Naive B cell (primary cell): ENCODE measurements at regions not wholly inside any gene's neighbourhood (a gene's known extent, or its start where the extent isn't known, plus 50 kb on each side); places are given as distances from the start of the nearest gene placed in this dataset.
"Not testable (repeated sequence)": the region's sequence is repeated elsewhere in the genome, so short reads cannot be mapped to it uniquely, and the experiment has no call there.

ENCODE experiments used
- ATAC-seq, 2 donors: fragments of 150-1000 bp; cut with Tn5 transposase; 2 replicates each; pipeline ENCODE4 v1.10.0; 2021; ENCODE audit warnings: low read depth in 2 of 2, mild to moderate bottlenecking in 2 of 2, moderate library complexity in 2 of 2
- DNase-seq: peaks from one replicate; pipeline ENCODE4 v3.0.0; 2022
- H3K27ac Mint-ChIP-seq, 6 donors: one replicate each; pipeline ENCODE4 v1.8.0; 2020 to 2022; ENCODE audit warnings: mild to moderate bottlenecking in 6 of 6, mixed read lengths in 6 of 6, moderate library complexity in 5 of 6, inconsistent platforms in 2 of 6
- H3K27me3 Mint-ChIP-seq, 3 donors: one replicate each; pipeline ENCODE4 v1.8.0; 2021 to 2022; ENCODE audit warnings: mixed read lengths in 3 of 3, mild to moderate bottlenecking in 1 of 3
- H3K36me3 Mint-ChIP-seq, 2 donors: one replicate each; pipeline ENCODE4 v1.8.0; 2020 to 2022; ENCODE audit warnings: mixed read lengths in 2 of 2, inconsistent platforms in 1 of 2, mild to moderate bottlenecking in 1 of 2
- H3K4me1 Mint-ChIP-seq, 3 donors: one replicate each; pipeline ENCODE4 v1.8.0; 2020 to 2022; ENCODE audit warnings: mixed read lengths in 3 of 3, inconsistent platforms in 1 of 3, mild to moderate bottlenecking in 1 of 3, moderate library complexity in 1 of 3
- H3K4me3 Mint-ChIP-seq, 8 donors: one replicate each; pipeline ENCODE4 v1.8.0; 2020 to 2022; ENCODE audit warnings: mild to moderate bottlenecking in 8 of 8, mixed read lengths in 8 of 8, moderate library complexity in 8 of 8, inconsistent platforms in 2 of 8
- H3K9me3 Mint-ChIP-seq, 7 donors: one replicate each; pipeline ENCODE4 v1.8.0; 2020 to 2022; ENCODE audit warnings: mixed read lengths in 7 of 7, mild to moderate bottlenecking in 5 of 7, inconsistent platforms in 2 of 7, moderate library complexity in 1 of 7

GRCh38 chr1:234861761-234862160, 251.8 kb upstream of the IRF2BP2 start:
- Mint-ChIP-seq H3K27ac (peak overlapping the region in 1 of 6 donors; percentile 51), H3K4me3 (no peak overlapping the region), H3K9me3 (peaks cover 0 to 5% (median 0%) of the 10 kb centered on the region in 7 donors), H3K4me1 (peaks cover 4 to 8% (median 6%) of the 10 kb centered on the region in 3 donors), H3K27me3 (peaks cover 3 to 18% (median 6%) of the 10 kb centered on the region in 3 donors), H3K36me3 (peaks cover 0 to 5% of the 10 kb centered on the region in 2 donors)
- ATAC-seq (no peak), DNase-seq (no peak)

- Mint-ChIP-seq H3K27ac (no peak overlapping the region), H3K36me3 (peaks cover 0 to 5% of the 10 kb centered on the region in 2 donors), H3K27me3 (peaks cover 3 to 18% (median 6%) of the 10 kb centered on the region in 3 donors), H3K9me3 (peaks cover 0 to 5% (median 0%) of the 10 kb centered on the region in 7 donors), H3K4me3 (no peak overlapping the region), H3K4me1 (peaks cover 4 to 8% (median 6%) of the 10 kb centered on the region in 3 donors)
- ATAC-seq (no peak), DNase-seq (no peak)
Observed at GRCh38 chr1:234861024-234861620, 251.1 kb upstream of the IRF2BP2 start.

DNA sequence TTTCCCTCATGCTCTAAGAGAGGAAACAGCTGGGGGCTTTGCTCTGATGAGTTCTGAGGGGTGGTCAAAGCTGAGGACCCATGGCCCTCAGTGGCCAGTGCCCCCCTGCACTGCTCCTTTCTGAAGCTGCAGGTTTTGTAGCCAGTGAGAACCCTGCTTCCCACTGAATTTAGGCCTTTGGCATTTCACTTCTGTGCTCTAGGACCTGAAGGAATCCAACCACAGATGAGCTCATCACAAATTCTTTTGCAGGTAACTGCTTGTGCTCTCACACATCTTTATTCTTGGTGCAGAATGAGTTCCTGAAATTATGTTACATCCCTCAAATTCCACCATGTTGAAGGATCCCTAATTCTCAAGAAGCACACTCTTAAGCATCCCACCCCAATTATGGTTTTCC, 248.7 kb upstream of the IRF2BP2 start:
- no peak overlapping the region for H3K4me3 Mint-ChIP-seq
- DNase-seq (no peak), ATAC-seq (no peak)
- H3K9me3 Mint-ChIP-seq: peaks cover 0 to 5% (median 0%) of the 10 kb centered on the region in 7 donors
- no peak overlapping the region for H3K27ac Mint-ChIP-seq
- H3K4me1 Mint-ChIP-seq: peaks cover 0 to 8% (median 6%) of the 10 kb centered on the region in 3 donors
- H3K27me3 Mint-ChIP-seq: peaks cover 3 to 17% (median 6%) of the 10 kb centered on the region in 3 donors
- peaks cover 0 to 5% of the 10 kb centered on the region in 2 donors for H3K36me3 Mint-ChIP-seq

GRCh38 chr1:234856845-234857245, 246.9 kb upstream of the IRF2BP2 start:
- Mint-ChIP-seq H3K4me3 (no peak overlapping the region), H3K9me3 (peaks cover 0 to 5% (median 0%) of the 10 kb centered on the region in 7 donors), H3K4me1 (peaks cover 4 to 5% (median 4%) of the 10 kb centered on the region in 3 donors), H3K36me3 (peaks cover 0 to 5% of the 10 kb centered on the region in 2 donors), H3K27me3 (peaks cover 0 to 4% (median 0%) of the 10 kb centered on the region in 3 donors), H3K27ac (no peak overlapping the region)
- no peak for ATAC-seq
- DNase-seq: no peak

- DNase-seq (no peak), ATAC-seq (no peak)
- peaks cover 0 to 4% (median 0%) of the 10 kb centered on the region in 3 donors for H3K27me3 Mint-ChIP-seq
- H3K4me1 Mint-ChIP-seq: peaks cover 6 to 10% (median 10%) of the 10 kb centered on the region in 3 donors
- peaks cover 0 to under 1% (median 0%) of the 10 kb centered on the region in 7 donors for H3K9me3 Mint-ChIP-seq
- no peak overlapping the region for H3K27ac Mint-ChIP-seq
- peaks cover 0 to 5% of the 10 kb centered on the region in 2 donors for H3K36me3 Mint-ChIP-seq
- H3K4me3 Mint-ChIP-seq: no peak overlapping the region
Observed at GRCh38 chr1:234855851-234856250, 245.9 kb upstream of the IRF2BP2 start.

DNA sequence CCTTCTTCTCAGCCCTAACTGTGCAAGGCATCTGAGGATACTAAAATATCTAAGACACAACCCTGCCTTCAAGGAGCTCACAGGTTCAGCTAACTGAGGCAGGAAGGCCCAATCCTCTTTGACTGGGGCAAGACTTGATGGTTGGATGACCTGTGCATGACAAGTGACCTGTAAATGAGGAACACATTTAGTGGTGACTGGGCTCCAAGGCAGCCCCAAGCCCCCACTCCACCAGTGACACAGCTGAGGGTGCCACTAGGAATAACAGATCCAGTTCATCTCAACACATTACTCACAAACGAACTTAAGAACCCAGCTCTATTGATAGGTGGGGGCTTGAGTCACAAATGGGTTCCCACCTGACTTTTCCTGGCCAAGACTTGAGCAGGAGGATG, 244.7 kb upstream of the IRF2BP2 start:
- no peak overlapping the region for H3K27ac Mint-ChIP-seq

GRCh38 chr1:234853906-234854644, 244.1 kb upstream of the IRF2BP2 start:
- H3K4me3 Mint-ChIP-seq: no peak overlapping the region
- peaks cover 0 to 4% (median 0%) of the 10 kb centered on the region in 3 donors for H3K27me3 Mint-ChIP-seq
- no peak for ATAC-seq
- peaks cover 12 to 19% (median 16%) of the 10 kb centered on the region in 3 donors for H3K4me1 Mint-ChIP-seq
- no peak for DNase-seq
- H3K36me3 Mint-ChIP-seq: no peaks in the 10 kb centered on the region
- H3K9me3 Mint-ChIP-seq: no peaks in the 10 kb centered on the region
- H3K27ac Mint-ChIP-seq: no peak overlapping the region

More for the DNA sequence above, 244.7 kb upstream of the IRF2BP2 start:
- Mint-ChIP-seq H3K4me1 (peaks cover 7 to 14% (median 10%) of the 10 kb centered on the region in 3 donors), H3K36me3 (no peaks in the 10 kb centered on the region), H3K4me3 (no peak overlapping the region), H3K27me3 (peaks cover 0 to 4% (median 0%) of the 10 kb centered on the region in 3 donors), H3K9me3 (no peaks in the 10 kb centered on the region)
- ATAC-seq: no peak
- no peak for DNase-seq

DNA sequence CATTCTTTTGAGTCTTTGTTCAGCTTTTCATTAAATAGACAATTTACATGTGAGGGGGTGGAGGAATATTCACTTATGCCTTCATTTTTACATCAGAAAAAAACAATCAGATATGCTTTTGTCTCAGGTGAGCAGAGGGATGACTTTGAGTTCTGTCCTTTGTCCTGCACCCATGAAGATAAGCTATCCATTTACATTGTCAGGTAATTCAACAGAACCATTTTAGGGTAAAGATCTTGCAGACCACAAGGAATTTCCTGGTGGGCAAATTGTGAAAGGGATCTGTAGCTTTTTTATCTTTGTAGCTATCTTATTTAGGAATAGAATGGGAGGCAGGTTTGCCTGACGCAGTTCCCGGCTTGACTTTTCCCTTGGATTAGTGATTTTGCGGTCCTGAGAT, 242.7 kb upstream of the IRF2BP2 start:
- Mint-ChIP-seq H3K4me1 (peaks cover 14 to 19% (median 18%) of the 10 kb centered on the region in 3 donors), H3K27me3 (peaks cover 0 to 4% (median 0%) of the 10 kb centered on the region in 3 donors), H3K9me3 (no peaks in the 10 kb centered on the region), H3K4me3 (no peak overlapping the region), H3K27ac (no peak overlapping the region), H3K36me3 (no peaks in the 10 kb centered on the region)
- ATAC-seq (no peak), DNase-seq (no peak)

DNA sequence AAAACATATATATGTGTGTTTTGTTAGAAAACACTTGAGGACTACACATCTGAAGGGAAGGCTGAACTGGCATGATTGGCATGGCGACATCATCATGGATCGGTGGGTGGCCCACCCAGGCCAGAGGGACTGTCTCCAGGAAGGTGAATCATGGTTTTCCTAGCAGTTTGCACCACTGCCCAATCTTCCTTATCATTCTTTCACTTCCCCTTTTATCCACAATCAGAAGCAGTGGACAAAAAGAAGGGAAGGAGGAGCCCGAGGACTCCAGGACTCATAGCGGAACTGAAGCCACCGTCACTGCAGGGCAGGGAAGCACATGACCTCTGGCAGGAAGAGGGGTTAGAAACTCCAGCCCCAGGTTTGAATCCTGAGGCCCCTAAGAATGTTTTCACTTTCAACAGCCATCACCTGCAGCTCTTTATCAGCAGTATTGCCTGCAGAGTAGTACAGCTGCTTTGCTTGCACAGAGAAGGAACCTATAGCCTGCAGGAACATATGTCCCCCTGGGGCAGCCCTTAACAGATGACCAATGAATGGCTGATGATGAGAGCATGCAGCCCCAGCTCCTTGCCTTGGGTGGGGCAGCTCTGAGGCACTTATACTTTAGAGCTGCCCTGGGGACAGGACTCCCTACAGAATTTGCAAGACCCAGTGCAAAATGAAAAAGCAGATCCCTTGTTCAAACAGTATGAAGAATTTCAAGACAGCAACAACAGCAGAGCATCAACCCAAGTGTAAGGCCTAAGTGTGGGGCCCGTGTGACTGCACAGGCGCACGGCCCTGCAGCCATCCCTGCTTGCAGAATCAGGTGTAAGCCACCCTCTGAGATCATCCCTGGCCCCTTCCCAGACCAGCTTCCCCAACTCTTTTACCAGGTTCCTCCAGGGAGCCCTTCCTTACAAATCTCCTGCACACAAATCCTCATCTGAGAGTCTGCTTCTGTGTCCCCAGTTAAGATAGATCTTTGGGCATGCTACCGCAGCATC, 241.8 kb upstream of the IRF2BP2 start:
- H3K9me3 Mint-ChIP-seq: no peaks in the 10 kb centered on the region
- ATAC-seq: peak; percentile 42 to 68
- no peaks in the 10 kb centered on the region for H3K27me3 Mint-ChIP-seq
- H3K27ac Mint-ChIP-seq: peak overlapping the region in 1 of 6 donors; percentile 65
- no peak for DNase-seq
- H3K36me3 Mint-ChIP-seq: no peaks in the 10 kb centered on the region
- peaks cover 14 to 19% (median 18%) of the 10 kb centered on the region in 3 donors for H3K4me1 Mint-ChIP-seq
- no peak overlapping the region for H3K4me3 Mint-ChIP-seq

- DNase-seq (no peak), ATAC-seq (no peak)
- no peak overlapping the region for H3K4me3 Mint-ChIP-seq
- peaks cover 15 to 26% (median 21%) of the 10 kb centered on the region in 3 donors for H3K4me1 Mint-ChIP-seq
- no peaks in the 10 kb centered on the region for H3K9me3 Mint-ChIP-seq
- peaks cover 0 to 8% (median 5%) of the 10 kb centered on the region in 3 donors for H3K27me3 Mint-ChIP-seq
- H3K36me3 Mint-ChIP-seq: no peaks in the 10 kb centered on the region
- no peak overlapping the region for H3K27ac Mint-ChIP-seq
Observed at GRCh38 chr1:234849832-234850231, 239.9 kb upstream of the IRF2BP2 start.

- peaks cover 22 to 33% (median 28%) of the 10 kb centered on the region in 3 donors for H3K4me1 Mint-ChIP-seq
- H3K9me3 Mint-ChIP-seq: no peaks in the 10 kb centered on the region
- H3K36me3 Mint-ChIP-seq: no peaks in the 10 kb centered on the region
- H3K27ac Mint-ChIP-seq: peak overlapping the region in 1 of 6 donors; percentile 67
- no peak overlapping the region for H3K4me3 Mint-ChIP-seq
- peaks cover 0 to 8% (median 5%) of the 10 kb centered on the region in 3 donors for H3K27me3 Mint-ChIP-seq
- no peak for DNase-seq
- ATAC-seq: peak in 1 of 2 donors; percentile 46
Observed at GRCh38 chr1:234848972-234849649, 239.1 kb upstream of the IRF2BP2 start.

- not testable (repeated sequence) for H3K9me3 Mint-ChIP-seq, DNase-seq
- peaks cover 29 to 44% (median 41%) of the 10 kb centered on the region in 3 donors for H3K4me1 Mint-ChIP-seq
Observed at GRCh38 chr1:234846813-234847212, 236.8 kb upstream of the IRF2BP2 start.

More at GRCh38 chr1:234846813-234847212, 236.8 kb upstream of the IRF2BP2 start:
- not testable (repeated sequence) for H3K36me3 Mint-ChIP-seq, ATAC-seq, H3K27ac Mint-ChIP-seq, H3K4me3 Mint-ChIP-seq
- peaks cover 3 to 12% (median 8%) of the 10 kb centered on the region in 3 donors for H3K27me3 Mint-ChIP-seq
